IgD-negative memory B cell (primary cell): ENCODE measurements at regions not wholly inside any gene's neighbourhood (a gene's known extent, or its start where the extent isn't known, plus 50 kb on each side); places are given as distances from the start of the nearest gene placed in this dataset.
"Not testable (repeated sequence)": the region's sequence is repeated elsewhere in the genome, so short reads cannot be mapped to it uniquely, and the experiment has no call there.

Experiments
- H3K27ac Mint-ChIP-seq, 3 donors: one replicate each; pipeline ENCODE4 v1.8.0; 2020 to 2022; ENCODE audit warnings: mild to moderate bottlenecking in 3 of 3, mixed read lengths in 3 of 3, moderate library complexity in 1 of 3
- H3K27me3 Mint-ChIP-seq: one replicate; pipeline ENCODE4 v1.8.0; 2021; ENCODE audit warnings: mixed read lengths
- H3K36me3 Mint-ChIP-seq: one replicate; pipeline ENCODE4 v1.8.0; 2020; ENCODE audit warnings: mild to moderate bottlenecking, mixed read lengths
- H3K4me1 Mint-ChIP-seq, 3 donors: one replicate each; pipeline ENCODE4 v1.8.0; 2020 to 2022; ENCODE audit warnings: mixed read lengths in 3 of 3, mild to moderate bottlenecking in 1 of 3
- H3K4me3 Mint-ChIP-seq, 4 donors: one replicate each; pipeline ENCODE4 v1.8.0; 2020 to 2022; ENCODE audit warnings: mild to moderate bottlenecking in 4 of 4, mixed read lengths in 4 of 4, moderate library complexity in 3 of 4
- H3K9me3 Mint-ChIP-seq, 3 donors: one replicate each; pipeline ENCODE4 v1.8.0; 2020 to 2021; ENCODE audit warnings: mixed read lengths in 3 of 3, mild to moderate bottlenecking in 1 of 3

GRCh38 chr5:142210011-142210410 is 101.4 kb downstream of the NDFIP1 start:
- H3K27ac Mint-ChIP-seq, result no peak overlapping the region

GRCh38 chr5:142208777-142209312 is 100.3 kb downstream of the NDFIP1 start:
- Mint-ChIP-seq H3K4me1 (no peaks in the 10 kb centered on the region), H3K27me3 (peaks cover 5% of the 10 kb centered on the region), H3K36me3 (no peaks in the 10 kb centered on the region), H3K9me3 (no peaks in the 10 kb centered on the region), H3K4me3 (no peak overlapping the region), H3K27ac (peak overlapping the region in 1 of 3 donors; percentile 24)

More at GRCh38 chr5:142210011-142210410, 101.4 kb downstream of the NDFIP1 start:
- Mint-ChIP-seq H3K4me1 (no peaks in the 10 kb centered on the region), H3K36me3 (no peaks in the 10 kb centered on the region), H3K4me3 (no peak overlapping the region), H3K27me3 (peaks cover 2% of the 10 kb centered on the region), H3K9me3 (no peaks in the 10 kb centered on the region)

GRCh38 chr5:142208244-142208643 is 99.7 kb downstream of the NDFIP1 start:
- H3K9me3 Mint-ChIP-seq, H3K27ac Mint-ChIP-seq, H3K27me3 Mint-ChIP-seq, H3K4me1 Mint-ChIP-seq, H3K36me3 Mint-ChIP-seq, H3K4me3 Mint-ChIP-seq: not testable (repeated sequence)

- Mint-ChIP-seq H3K27me3 (peaks cover 11% of the 10 kb centered on the region), H3K36me3 (no peaks in the 10 kb centered on the region), H3K27ac (no peak overlapping the region)
Measured at GRCh38 chr5:142206801-142207200, 98.2 kb downstream of the NDFIP1 start.

GRCh38 chr5:142204219-142204618 is 95.6 kb downstream of the NDFIP1 start:
- Mint-ChIP-seq H3K4me1 (no peaks in the 10 kb centered on the region), H3K9me3 (no peaks in the 10 kb centered on the region), H3K36me3 (peaks cover 1% of the 10 kb centered on the region), H3K27ac (no peak overlapping the region), H3K27me3 (peaks cover 11% of the 10 kb centered on the region), H3K4me3 (no peak overlapping the region)

More at GRCh38 chr5:142206801-142207200, 98.2 kb downstream of the NDFIP1 start:
- Mint-ChIP-seq H3K4me1 (no peaks in the 10 kb centered on the region), H3K9me3 (no peaks in the 10 kb centered on the region), H3K4me3 (no peak overlapping the region)
